Heart left ventricle (tissue), 13 donors: ENCODE measurements at regions not wholly inside any gene's neighbourhood (a gene's known extent, or its start where the extent isn't known, plus 50 kb on each side); places are given as distances from the start of the nearest gene placed in this dataset.

Experiments
- POLR2A ChIP-seq, 2 donors: fragments of 450-650 bp; IDR thresholded peaks; one replicate each; pipeline ENCODE4 v1.6.1; 2017; ENCODE audit warnings: antibody characterized with exemption in 2 of 2, mild to moderate bottlenecking in 2 of 2, moderate library complexity in 2 of 2
- TF ChIP-seq, protein P1 (sequence below), 12 donors: fragments of 200-600 bp; sonication (generic) in 4 of 12; IDR thresholded peaks; one replicate each; pipeline versions ENCODE4 v1.5.0 to v1.8.0; 2018 to 2022; ENCODE audit warnings: antibody characterized with exemption in 12 of 12, mild to moderate bottlenecking in 5 of 12
- donor health status: ischemic (EF 13 %, LVEDD 7.1; RV severe dilation, severe dysfunction).
- donor health status: DM: no; HTN: yes; CAD: no.
- donor health status: DM: no; HTN: no; CAD: no.
- donor health status: ischemic (EF 25% LVEDD 6.9; RV normal size, moderate dysfunction).
- donor health status: ischemic (EF 25% LVEDD 5.7; RV mildly dilated, moderate dysfunction).
- donor health status: ischemic (EF 35%, LVEDD 5.7; RV mildly dilated, moderate dysfunction).
- donor health status: nonischemic (EF 11% LVEDD 7.7; RV severe dilation, severe dysfunction).
- donor health status: DM: yes; HTN: yes; CAD: no.
- donor health status: PGD.
- donor health status: ischemic (EF 29% LVEDD 5.4; RV normal size, mild dysfunction).
- donor health status: nonischemic (EF 23%, LVEDD 6.1; RV moderate dilation, normal function).

- TF ChIP-seq, protein P1, sequence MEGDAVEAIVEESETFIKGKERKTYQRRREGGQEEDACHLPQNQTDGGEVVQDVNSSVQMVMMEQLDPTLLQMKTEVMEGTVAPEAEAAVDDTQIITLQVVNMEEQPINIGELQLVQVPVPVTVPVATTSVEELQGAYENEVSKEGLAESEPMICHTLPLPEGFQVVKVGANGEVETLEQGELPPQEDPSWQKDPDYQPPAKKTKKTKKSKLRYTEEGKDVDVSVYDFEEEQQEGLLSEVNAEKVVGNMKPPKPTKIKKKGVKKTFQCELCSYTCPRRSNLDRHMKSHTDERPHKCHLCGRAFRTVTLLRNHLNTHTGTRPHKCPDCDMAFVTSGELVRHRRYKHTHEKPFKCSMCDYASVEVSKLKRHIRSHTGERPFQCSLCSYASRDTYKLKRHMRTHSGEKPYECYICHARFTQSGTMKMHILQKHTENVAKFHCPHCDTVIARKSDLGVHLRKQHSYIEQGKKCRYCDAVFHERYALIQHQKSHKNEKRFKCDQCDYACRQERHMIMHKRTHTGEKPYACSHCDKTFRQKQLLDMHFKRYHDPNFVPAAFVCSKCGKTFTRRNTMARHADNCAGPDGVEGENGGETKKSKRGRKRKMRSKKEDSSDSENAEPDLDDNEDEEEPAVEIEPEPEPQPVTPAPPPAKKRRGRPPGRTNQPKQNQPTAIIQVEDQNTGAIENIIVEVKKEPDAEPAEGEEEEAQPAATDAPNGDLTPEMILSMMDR (IDR thresholded peaks at IDR 0.05) = no peak
- no peak for TF ChIP-seq POLR2A (IDR thresholded peaks at IDR 0.05)
Observed at GRCh38 chr20:7366189-7366588, 574.1 kb downstream of the HAO1 start.
